Esophagus muscularis mucosa (tissue), 4 donors: ENCODE measurements at regions not wholly inside any gene's neighbourhood (a gene's known extent, or its start where the extent isn't known, plus 50 kb on each side); places are given as distances from the start of the nearest gene placed in this dataset.
"Not testable (repeated sequence)": the region's sequence is repeated elsewhere in the genome, so short reads cannot be mapped to it uniquely, and the experiment has no call there.

Experiments used
- DNase-seq: peaks from one replicate; pipeline ENCODE4 v3.0.0-alpha.2; 2017; ENCODE audit errors: extremely low spot score
- H3K27ac ChIP-seq, 4 donors: fragments of 200-600 bp; sonication (generic); replicated peaks in 1 of 4; 1 replicate in 3 of 4; 2 replicates in 1 of 4; pipeline ENCODE4 v1.5.1; 2016 to 2019; ENCODE audit warnings: mild to moderate bottlenecking in 1 of 4
- H3K27me3 ChIP-seq, 4 donors: fragments of 200-600 bp; sonication (generic); one replicate each; pipeline versions ENCODE4 v1.5.1 to v1.6.0; 2016 to 2019
- H3K36me3 ChIP-seq, 4 donors: fragments of 200-600 bp; sonication (generic); one replicate each; pipeline ENCODE4 v1.5.1; 2016 to 2019
- H3K4me1 ChIP-seq, 4 donors: fragments of 200-600 bp; sonication (generic); one replicate each; pipeline ENCODE4 v1.5.1; 2016 to 2019
- H3K4me3 ChIP-seq, 4 donors: fragments of 200-600 bp; sonication (generic); 1 replicate in 2 of 4; 2 replicates in 2 of 4; pipeline ENCODE4 v1.5.1; 2016 to 2019; ENCODE audit warnings: mild to moderate bottlenecking in 4 of 4, moderate library complexity in 1 of 4
- H3K9me3 ChIP-seq, 4 donors: fragments of 200-600 bp; sonication (generic); 1 replicate in 3 of 4; 2 replicates in 1 of 4; pipeline ENCODE4 v1.5.1; 2016 to 2019
- EP300 ChIP-seq: sonication (generic); formaldehyde crosslinking; IDR thresholded peaks from one replicate; pipeline ENCODE4 v1.6.1; 2017; ENCODE audit warnings: antibody characterized with exemption
- POLR2A ChIP-seq: fragments of 450-650 bp; IDR thresholded peaks from one replicate; pipeline ENCODE4 v1.6.1; 2017; ENCODE audit warnings: antibody characterized with exemption, moderate library complexity, mild to moderate bottlenecking, low read depth
- POLR2AphosphoS5 ChIP-seq, 2 donors: sonication (generic); formaldehyde crosslinking; IDR thresholded peaks; one replicate each; pipeline ENCODE4 v1.6.1; 2017; ENCODE audit warnings: antibody characterized with exemption in 2 of 2
- WGBS: methylation state at CpG from one replicate; pipeline ENCODE4 v1.1.5; 2018; 5-methylcytosine and 5-hydroxymethylcytosine counted together
- intact Hi-C: fragments of 100-400 bp; cut with DNase I; formaldehyde crosslinking; loops from one replicate; pipeline ENCODE4 v1.15.1; 2023
- TF ChIP-seq, protein P1 (sequence below), 3 experiments: fragments of 200-600 bp in 2 of 3; fragments of 450-650 bp in 1 of 3; sonication (generic) in 2 of 3; IDR thresholded peaks; one replicate each; pipeline ENCODE4 v1.5.1; 2017 to 2019; ENCODE audit warnings: antibody characterized with exemption in 3 of 3, mild to moderate bottlenecking in 2 of 3, moderate library complexity in 1 of 3

DNA sequence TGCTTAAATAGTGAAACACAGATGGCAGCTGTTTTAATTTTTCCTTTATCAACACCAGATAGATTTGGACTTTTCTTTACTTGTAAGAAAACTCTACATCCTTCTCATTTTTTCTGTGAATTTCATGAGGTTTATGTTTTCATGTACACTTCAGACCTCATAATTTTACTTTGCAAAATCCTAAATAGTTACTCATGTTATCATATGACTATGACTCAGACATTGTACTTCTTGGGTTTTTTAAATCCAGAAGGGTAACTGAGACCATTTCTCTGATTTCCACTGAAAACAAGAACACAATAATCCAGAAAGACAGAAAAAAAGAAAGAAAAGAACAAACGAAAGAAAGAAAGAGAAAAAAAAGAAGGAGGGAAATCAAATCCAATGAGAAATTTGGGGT, 1021.6 kb downstream of the NCAM2 start:
- intact Hi-C loops: no loop called here
- TF ChIP-seq EP300 (no peak), POLR2AphosphoS5 (IDR thresholded peaks at IDR 0.05) (no peak), POLR2A (no peak)
- TF ChIP-seq, protein P1, sequence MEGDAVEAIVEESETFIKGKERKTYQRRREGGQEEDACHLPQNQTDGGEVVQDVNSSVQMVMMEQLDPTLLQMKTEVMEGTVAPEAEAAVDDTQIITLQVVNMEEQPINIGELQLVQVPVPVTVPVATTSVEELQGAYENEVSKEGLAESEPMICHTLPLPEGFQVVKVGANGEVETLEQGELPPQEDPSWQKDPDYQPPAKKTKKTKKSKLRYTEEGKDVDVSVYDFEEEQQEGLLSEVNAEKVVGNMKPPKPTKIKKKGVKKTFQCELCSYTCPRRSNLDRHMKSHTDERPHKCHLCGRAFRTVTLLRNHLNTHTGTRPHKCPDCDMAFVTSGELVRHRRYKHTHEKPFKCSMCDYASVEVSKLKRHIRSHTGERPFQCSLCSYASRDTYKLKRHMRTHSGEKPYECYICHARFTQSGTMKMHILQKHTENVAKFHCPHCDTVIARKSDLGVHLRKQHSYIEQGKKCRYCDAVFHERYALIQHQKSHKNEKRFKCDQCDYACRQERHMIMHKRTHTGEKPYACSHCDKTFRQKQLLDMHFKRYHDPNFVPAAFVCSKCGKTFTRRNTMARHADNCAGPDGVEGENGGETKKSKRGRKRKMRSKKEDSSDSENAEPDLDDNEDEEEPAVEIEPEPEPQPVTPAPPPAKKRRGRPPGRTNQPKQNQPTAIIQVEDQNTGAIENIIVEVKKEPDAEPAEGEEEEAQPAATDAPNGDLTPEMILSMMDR (IDR thresholded peaks at IDR 0.05): no peak
- Histone ChIP-seq H3K9me3 (no peaks in the 10 kb centered on the region), H3K36me3 (no peaks in the 10 kb centered on the region), H3K4me1 (no peaks in the 10 kb centered on the region), H3K27ac (no peak overlapping the region), H3K4me3 (no peak overlapping the region), H3K27me3 (no peaks in the 10 kb centered on the region)
- DNase-seq: no peak
- WGBS: 65% methylated on average over 1 of the region's 1 CpG

DNA sequence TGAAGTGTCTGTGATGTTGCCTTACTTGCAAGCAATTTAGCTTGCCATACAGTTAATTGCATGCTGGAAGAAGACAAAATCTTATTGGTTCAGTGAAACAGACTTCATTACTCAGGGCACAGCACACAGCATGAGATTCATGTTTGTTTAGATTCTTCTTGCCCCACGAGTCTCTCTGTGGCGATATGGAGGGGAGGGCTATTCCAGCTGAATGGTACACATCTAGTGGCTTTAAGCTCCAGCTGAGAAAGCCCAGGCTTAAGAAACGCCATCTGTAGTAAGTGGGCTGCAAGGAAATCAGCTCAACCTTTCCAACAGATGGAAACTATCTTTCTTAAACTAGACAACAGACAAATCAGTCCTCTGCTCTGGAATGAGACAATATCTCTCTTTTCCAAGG, 1022.0 kb downstream of the NCAM2 start:
- no peak overlapping the region for H3K4me3 ChIP-seq
- TF ChIP-seq POLR2AphosphoS5 (IDR thresholded peaks at IDR 0.05): no peak
- TF ChIP-seq POLR2A: no peak
- no peak for TF ChIP-seq EP300
- TF ChIP-seq, protein P1 (IDR thresholded peaks at IDR 0.05): no peak
- no peak overlapping the region for H3K27ac ChIP-seq
- no peak for DNase-seq
- H3K36me3 ChIP-seq: no peaks in the 10 kb centered on the region
- no peaks in the 10 kb centered on the region for H3K27me3 ChIP-seq
- no peaks in the 10 kb centered on the region for H3K9me3 ChIP-seq
- WGBS: 24% methylated on average over 3 of the region's 3 CpGs
- intact Hi-C loops: no loop called here
- no peaks in the 10 kb centered on the region for H3K4me1 ChIP-seq

DNA sequence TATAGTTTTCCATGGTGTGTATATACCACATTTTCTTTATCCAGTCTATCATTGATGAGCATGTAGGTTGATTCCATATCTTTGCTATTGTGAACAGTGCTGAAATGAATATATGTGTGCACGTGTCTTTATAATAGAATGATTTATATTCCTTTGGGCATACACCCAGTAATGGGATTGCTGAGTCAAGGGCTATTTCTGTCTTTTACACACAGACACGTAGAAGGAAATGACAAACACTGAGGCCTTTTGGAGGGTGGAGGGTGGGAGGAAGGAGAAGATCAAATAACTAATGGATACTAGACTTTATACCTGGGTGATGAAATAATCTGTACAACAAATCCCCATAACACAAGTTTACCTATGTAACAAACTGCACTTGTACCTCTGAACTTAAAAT, 1025.7 kb downstream of the NCAM2 start:
- WGBS: 46% methylated on average over 2 of the region's 2 CpGs
- H3K9me3 ChIP-seq, H3K27me3 ChIP-seq, H3K4me3 ChIP-seq, H3K27ac ChIP-seq, DNase-seq, H3K4me1 ChIP-seq, intact Hi-C loops, H3K36me3 ChIP-seq: not testable (repeated sequence)

DNA sequence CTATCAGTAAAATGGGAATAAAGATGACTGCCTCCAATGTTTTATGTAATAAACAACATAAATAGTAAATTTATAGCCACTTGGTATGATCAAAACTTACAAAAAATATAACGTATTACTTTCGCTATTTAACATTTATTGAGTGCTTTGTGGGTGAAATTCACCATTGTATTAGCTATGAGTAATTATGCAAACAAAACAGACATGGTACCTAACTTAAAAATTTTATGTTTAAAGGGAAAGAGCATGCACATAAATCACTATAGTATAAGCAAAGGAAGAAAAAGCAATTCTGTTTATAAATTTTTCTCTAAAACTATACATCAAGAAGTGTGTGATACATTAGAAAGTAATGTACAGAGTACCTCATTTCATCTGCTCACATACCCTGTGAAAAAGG, 1046.2 kb downstream of the NCAM2 start:
- intact Hi-C loops: no loop called here
- Histone ChIP-seq H3K27me3 (no peaks in the 10 kb centered on the region), H3K9me3 (no peaks in the 10 kb centered on the region), H3K27ac (no peak overlapping the region), H3K4me3 (no peak overlapping the region), H3K4me1 (no peaks in the 10 kb centered on the region), H3K36me3 (no peaks in the 10 kb centered on the region)
- TF ChIP-seq EP300 (no peak), POLR2AphosphoS5 (IDR thresholded peaks at IDR 0.05) (no peak), POLR2A (no peak)
- TF ChIP-seq, protein P1 (IDR thresholded peaks at IDR 0.05): no peak
- no peak for DNase-seq
- WGBS: 82% methylated on average over 2 of the region's 2 CpGs

DNA sequence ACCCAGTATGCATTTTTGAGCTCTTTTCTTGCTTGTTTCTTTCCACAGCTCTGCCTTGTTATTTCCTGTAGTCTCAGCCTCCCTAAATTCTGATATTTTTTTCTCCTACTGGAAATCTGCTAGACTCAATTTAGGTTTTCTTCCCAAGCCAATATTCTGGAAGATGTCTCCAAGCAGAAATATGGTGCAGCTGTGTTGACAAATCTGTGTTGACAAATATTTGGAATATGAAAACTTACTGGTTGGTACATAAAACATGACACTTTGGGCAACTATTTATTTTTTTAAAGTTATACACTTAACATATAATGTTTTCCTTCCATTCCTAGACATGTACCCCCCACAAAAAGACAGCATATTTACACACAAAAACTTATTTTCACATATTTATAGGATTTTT, 1048.4 kb downstream of the NCAM2 start:
- intact Hi-C loops: no loop called here
- no peak overlapping the region for H3K27ac ChIP-seq
- no peaks in the 10 kb centered on the region for H3K4me1 ChIP-seq
- H3K4me3 ChIP-seq: no peak overlapping the region
- TF ChIP-seq POLR2A: no peak
- no peak for TF ChIP-seq EP300
- no peaks in the 10 kb centered on the region for H3K36me3 ChIP-seq
- no peak for DNase-seq
- no peaks in the 10 kb centered on the region for H3K27me3 ChIP-seq
- no peaks in the 10 kb centered on the region for H3K9me3 ChIP-seq

- Histone ChIP-seq H3K27me3 (no peaks in the 10 kb centered on the region), H3K4me1 (no peaks in the 10 kb centered on the region), H3K9me3 (no peaks in the 10 kb centered on the region), H3K4me3 (no peak overlapping the region), H3K27ac (no peak overlapping the region), H3K36me3 (no peaks in the 10 kb centered on the region)
- 84% methylated on average over 5 of the region's 5 CpGs for WGBS
- no peak for DNase-seq
- intact Hi-C loops: no loop called here
- no peak for TF ChIP-seq POLR2A
- no peak for TF ChIP-seq POLR2AphosphoS5 (IDR thresholded peaks at IDR 0.05)
- TF ChIP-seq EP300: no peak
- TF ChIP-seq, protein P1 (IDR thresholded peaks at IDR 0.05): no peak
Observed at GRCh38 chr21:22056904-22057303, 1058.7 kb downstream of the NCAM2 start.
